ENCODE measurements at regions not wholly inside any gene's neighbourhood (a gene's known extent, or its start where the extent isn't known, plus 50 kb on each side); places are given as distances from the start of the nearest gene placed in this dataset.
"Not testable (repeated sequence)": the region's sequence is repeated elsewhere in the genome, so short reads cannot be mapped to it uniquely, and the experiment has no call there.

GRCh38 chrX:53767544-53767943, 81.0 kb upstream of the HUWE1 start:
- ChIA-PET CTCF (no interaction called here), POLR2A (no interaction called here)
- Histone ChIP-seq H3K27ac (ENCODE audit: extremely low read depth, low read depth, low read length) (no peak overlapping the region), H3K4me3 (ENCODE audit: low read depth, low read length) (no peak overlapping the region), H3K4me1 (ENCODE audit: control insufficient read depth, insufficient read depth, low read length) (no peaks in the 10 kb centered on the region), H3K36me3 (ENCODE audit: control insufficient read depth in 2 of 2, insufficient read depth in 1 of 2, low read length in 2 of 2) (no peaks in the 10 kb centered on the region), H3K9me3 (ENCODE audit: control insufficient read depth, insufficient read depth, low read depth, low read length) (no peaks in the 10 kb centered on the region)
- no peak for TF ChIP-seq ZNF133 (tag by site-specific recombination; IDR thresholded peaks at IDR 0.05)
- no peak for TF ChIP-seq ZNF398 (tag by site-specific recombination; IDR thresholded peaks at IDR 0.05)
- TF ChIP-seq ZNF10 (tag by site-specific recombination; IDR thresholded peaks at IDR 0.05) = no peak
- TF ChIP-seq ZNF701 (tag by site-specific recombination; IDR thresholded peaks at IDR 0.05) = no peak
- TF ChIP-seq ZNF792 (tag by site-specific recombination; IDR thresholded peaks at IDR 0.05) = no peak
- no peak for TF ChIP-seq TCF7L2 (IDR thresholded peaks at IDR 0.05; ENCODE audit: borderline replicate concordance, low read depth, low read length)
- no peak for TF ChIP-seq ZNF239 (tag by site-specific recombination; IDR thresholded peaks at IDR 0.05)
- no peak for TF ChIP-seq KLF10 (tag by site-specific recombination; IDR thresholded peaks at IDR 0.05)
- no peak for TF ChIP-seq ZNF580 (tag by site-specific recombination; IDR thresholded peaks at IDR 0.05)
- TF ChIP-seq ZNF830 (tag by site-specific recombination; IDR thresholded peaks at IDR 0.05; ENCODE audit: low read depth) = no peak
- no peak for TF ChIP-seq ZNF132 (tag by site-specific recombination; IDR thresholded peaks at IDR 0.05; ENCODE audit: borderline replicate concordance)
- TF ChIP-seq ZNF433 (tag by site-specific recombination; IDR thresholded peaks at IDR 0.05; ENCODE audit: low read depth) = no peak

GRCh38 chrX:53757181-53757580, 70.7 kb upstream of the HUWE1 start:
- H3K9me3 ChIP-seq (ENCODE audit: control insufficient read depth, insufficient read depth, low read depth, low read length); H3K27ac ChIP-seq (ENCODE audit: extremely low read depth, low read depth, low read length); H3K4me1 ChIP-seq (ENCODE audit: control insufficient read depth, insufficient read depth, low read length); POLR2A ChIA-PET; H3K4me3 ChIP-seq (ENCODE audit: low read depth, low read length); H3K36me3 ChIP-seq (ENCODE audit: control insufficient read depth in 2 of 2, insufficient read depth in 1 of 2, low read length in 2 of 2): not testable (repeated sequence)
- CTCF ChIA-PET = interaction anchor here (0.8 kb wide), 1 partner anchor 16 kb away, joined by 3 read pairs; no protein-coding TSS in a partner anchor

GRCh38 chrX:53746718-53747117, 60.2 kb upstream of the HUWE1 start:
- TF ChIP-seq SCRT1 (tag by site-specific recombination; IDR thresholded peaks at IDR 0.05; ENCODE audit: borderline replicate concordance) = peak; percentile 87
- no peak for TF ChIP-seq ZNF624 (tag by site-specific recombination; IDR thresholded peaks at IDR 0.05)
- no peak for TF ChIP-seq ZSCAN30 (tag by site-specific recombination; IDR thresholded peaks at IDR 0.05)
- no peak for TF ChIP-seq GLIS2 (tag by site-specific recombination; IDR thresholded peaks at IDR 0.05)
- TF ChIP-seq SCRT2 (tag by site-specific recombination; IDR thresholded peaks at IDR 0.05) = peak; percentile 76
- no peak for TF ChIP-seq PRDM2 (tag by site-specific recombination; IDR thresholded peaks at IDR 0.05; ENCODE audit: borderline replicate concordance)
- TF ChIP-seq ZNF26 (tag by site-specific recombination; IDR thresholded peaks at IDR 0.05) = no peak
- no peak for TF ChIP-seq ZNF521 (tag by site-specific recombination; IDR thresholded peaks at IDR 0.05)
- TF ChIP-seq ZNF433 (tag by site-specific recombination; IDR thresholded peaks at IDR 0.05; ENCODE audit: low read depth) = no peak
- CTCF ChIA-PET = interaction anchor here (0.6 kb wide), 1 partner anchor 377 kb away, joined by 5 read pairs; no protein-coding TSS in a partner anchor
- Histone ChIP-seq H3K9me3 (ENCODE audit: control insufficient read depth, insufficient read depth, low read depth, low read length) (no peaks in the 10 kb centered on the region; the same call in 1 of the 2 replicates), H3K27ac (ENCODE audit: extremely low read depth, low read depth, low read length) (no peak overlapping the region), H3K4me3 (ENCODE audit: low read depth, low read length) (no peak overlapping the region), H3K4me1 (ENCODE audit: control insufficient read depth, insufficient read depth, low read length) (no peaks in the 10 kb centered on the region), H3K36me3 (ENCODE audit: control insufficient read depth in 2 of 2, insufficient read depth in 1 of 2, low read length in 2 of 2) (no peaks in the 10 kb centered on the region)
- POLR2A ChIA-PET = no interaction called here
